H9 (cell line): ENCODE measurements at regions not wholly inside any gene's neighbourhood (a gene's known extent, or its start where the extent isn't known, plus 50 kb on each side); places are given as distances from the start of the nearest gene placed in this dataset.

Source experiments
- DNase-seq: peaks from one replicate; pipeline ENCODE4 v3.0.0-alpha.2; 2017
- H2AFZ ChIP-seq: one replicate; pipeline ENCODE4 v1.6.1; 2013; ENCODE audit warnings: mild to moderate bottlenecking, low read length, control low read depth, moderate library complexity
- H2AK5ac ChIP-seq: 2 replicates; pipeline ENCODE4 v1.6.1; 2013; ENCODE audit warnings: low read length, control low read depth, mixed read lengths; ENCODE audit not compliant: insufficient read length
- H2BK120ac ChIP-seq: one replicate; pipeline ENCODE4 v1.6.1; 2013; ENCODE audit warnings: low read depth, mild to moderate bottlenecking, low read length, control low read depth, inconsistent platforms; ENCODE audit not compliant: poor library complexity, severe bottlenecking
- H2BK12ac ChIP-seq: 2 replicates; pipeline ENCODE4 v1.6.1; 2013; ENCODE audit warnings: low read length, control low read depth, mixed read lengths, low read depth; ENCODE audit not compliant: insufficient read length
- H2BK15ac ChIP-seq: 2 replicates; pipeline ENCODE4 v1.6.1; 2013; ENCODE audit warnings: low read depth, low read length, control low read depth
- H2BK20ac ChIP-seq: one replicate; pipeline ENCODE4 v1.6.1; 2013; ENCODE audit warnings: low read depth, mild to moderate bottlenecking, low read length, control low read depth, inconsistent platforms; ENCODE audit not compliant: poor library complexity, severe bottlenecking
- H2BK5ac ChIP-seq: 2 replicates; pipeline ENCODE4 v1.6.1; 2013; ENCODE audit warnings: low read length, control low read depth, mixed read lengths; ENCODE audit not compliant: insufficient read length
- H3K14ac ChIP-seq: 2 replicates; pipeline ENCODE4 v1.6.1; 2013; ENCODE audit warnings: low read length, control low read depth; ENCODE audit not compliant: insufficient read depth
- H3K18ac ChIP-seq: 2 replicates; pipeline ENCODE4 v1.6.1; 2013; ENCODE audit warnings: low read depth, mild to moderate bottlenecking, mixed read lengths, low read length, control low read depth; ENCODE audit not compliant: insufficient read length
- H3K23ac ChIP-seq: 2 replicates; pipeline ENCODE4 v1.6.1; 2013; ENCODE audit warnings: low read length, control low read depth, mixed read lengths, low read depth; ENCODE audit not compliant: insufficient read length
- H3K23me2 ChIP-seq: 2 replicates; pipeline ENCODE4 v1.6.1; 2013; ENCODE audit warnings: low read depth, mild to moderate bottlenecking, mixed read lengths, low read length, control low read depth; ENCODE audit not compliant: insufficient read length, poor library complexity, severe bottlenecking
- H3K27ac ChIP-seq: 2 replicates; pipeline ENCODE4 v1.5.1; 2013; ENCODE audit warnings: low read length, control low read depth, mixed read lengths, low read depth; ENCODE audit not compliant: insufficient read length
- H3K27me3 ChIP-seq: 2 replicates; pipeline ENCODE4 v1.6.1; 2013; ENCODE audit warnings: low read length, control low read depth, inconsistent platforms; ENCODE audit not compliant: insufficient read depth
- H3K4ac ChIP-seq: 2 replicates; pipeline ENCODE4 v1.6.1; 2013; ENCODE audit warnings: low read depth, mild to moderate bottlenecking, control low read depth, inconsistent platforms, low read length, moderate library complexity
- H3K4me1 ChIP-seq: 2 replicates; pipeline ENCODE4 v1.6.1; 2013; ENCODE audit warnings: low read length, control low read depth, inconsistent platforms; ENCODE audit not compliant: insufficient read depth
- H3K4me2 ChIP-seq: 2 replicates; pipeline ENCODE4 v1.6.1; 2013; ENCODE audit warnings: low read length, control low read depth, mixed read lengths; ENCODE audit not compliant: insufficient read length, insufficient read depth
- H3K56ac ChIP-seq: 2 replicates; pipeline ENCODE4 v1.6.1; 2013; ENCODE audit warnings: low read depth, mild to moderate bottlenecking, mixed read lengths, low read length, control low read depth; ENCODE audit not compliant: insufficient read length
- H3K79me1 ChIP-seq: 2 replicates; pipeline ENCODE4 v1.6.1; 2013; ENCODE audit warnings: low read depth, mild to moderate bottlenecking, moderate library complexity, low read length, control low read depth, inconsistent platforms; ENCODE audit not compliant: insufficient read depth, poor library complexity, severe bottlenecking
- H3K79me2 ChIP-seq: 2 replicates; pipeline ENCODE4 v1.6.1; 2013; ENCODE audit warnings: low read length, control low read depth, inconsistent platforms; ENCODE audit not compliant: insufficient read depth
- H3K9ac ChIP-seq: 2 replicates; pipeline ENCODE4 v1.6.1; 2013; ENCODE audit warnings: low read length, control low read depth, mixed read lengths; ENCODE audit not compliant: insufficient read length; ENCODE audit errors: extremely low read depth
- H3K9me3 ChIP-seq: one replicate; pipeline ENCODE4 v1.6.1; 2013; ENCODE audit warnings: low read depth, low read length, inconsistent platforms; ENCODE audit not compliant: control insufficient read depth
- H3T11ph ChIP-seq: one replicate; pipeline ENCODE4 v1.6.1; 2013; ENCODE audit warnings: mild to moderate bottlenecking, low read length, control low read depth, inconsistent platforms
- H4K20me1 ChIP-seq: one replicate; pipeline ENCODE4 v1.6.1; 2013; ENCODE audit not compliant: control insufficient read depth, insufficient read length, insufficient read depth
- H4K5ac ChIP-seq: 2 replicates; pipeline ENCODE4 v1.6.1; 2013; ENCODE audit warnings: low read depth, mild to moderate bottlenecking, mixed read lengths, low read length, control low read depth; ENCODE audit not compliant: insufficient read length
- H4K8ac ChIP-seq: replicated peaks from 2 replicates; pipeline ENCODE4 v1.6.1; 2013; ENCODE audit warnings: low read length, control low read depth, mixed read lengths, low read depth; ENCODE audit not compliant: insufficient read length
- H4K91ac ChIP-seq: 2 replicates; pipeline ENCODE4 v1.6.1; 2013; ENCODE audit warnings: low read depth, mild to moderate bottlenecking, moderate library complexity, mixed read lengths, low read length, control low read depth; ENCODE audit not compliant: insufficient read length
- H3K27ac Mint-ChIP-seq, 3 experiments: 2 replicates in 2 of 3; 3 replicates in 1 of 3; pipeline ENCODE4 v1.8.0; 2020 to 2021; ENCODE audit warnings: mixed read lengths in 3 of 3, mild to moderate bottlenecking in 1 of 3, moderate library complexity in 1 of 3
- H3K27me3 Mint-ChIP-seq: 2 replicates; pipeline ENCODE4 v1.8.0; 2021; ENCODE audit warnings: low read depth, mild to moderate bottlenecking, moderate library complexity, mixed read lengths
- H3K36me3 Mint-ChIP-seq, 3 experiments: 2 replicates in 2 of 3; 3 replicates in 1 of 3; pipeline ENCODE4 v1.8.0; 2020 to 2021; ENCODE audit warnings: low read depth in 3 of 3, mixed read lengths in 3 of 3; ENCODE audit not compliant: insufficient read depth in 1 of 3
- H3K4me1 Mint-ChIP-seq, 2 experiments: 2 replicates each; pipeline ENCODE4 v1.8.0; 2020; ENCODE audit warnings: mixed read lengths in 2 of 2
- H3K4me3 Mint-ChIP-seq, 2 experiments: 2 replicates in 1 of 2; 3 replicates in 1 of 2; pipeline ENCODE4 v1.8.0; 2020 to 2021; ENCODE audit warnings: mild to moderate bottlenecking in 2 of 2, mixed read lengths in 2 of 2, moderate library complexity in 1 of 2
- H3K9me3 Mint-ChIP-seq, 2 experiments: 2 replicates in 1 of 2; 3 replicates in 1 of 2; pipeline ENCODE4 v1.8.0; 2020; ENCODE audit warnings: mild to moderate bottlenecking in 2 of 2, mixed read lengths in 2 of 2, moderate library complexity in 1 of 2
- CTCF ChIP-seq: fragments of 200-600 bp; sonication (generic); conservative IDR thresholded peaks from 3 replicates; pipeline ENCODE4 v1.8.0; 2021; ENCODE audit warnings: antibody characterized with exemption, mild to moderate bottlenecking
- WGBS: extraction: QIAGEN DNeasy Blood & Tissue Kit; methylation state at CpG from one replicate; pipeline ENCODE4 v1.1.7; 2013; ENCODE audit warnings: missing lambda C conversion rate, low lambda C conversion rate, mixed read lengths; ENCODE audit not compliant: insufficient read length; ENCODE audit errors: extremely low coverage; 5-methylcytosine and 5-hydroxymethylcytosine counted together

- Histone ChIP-seq H2AFZ (no peak overlapping the region), H3K4me2 (no peak overlapping the region), H2BK20ac (no peak overlapping the region), H2BK5ac (no peak overlapping the region), H3K14ac (no peak overlapping the region), H3K23ac (no peak overlapping the region), H3K9ac (no peak overlapping the region), H4K20me1 (no peaks in the 10 kb centered on the region), H2BK12ac (no peak overlapping the region), H3K27me3 (no peaks in the 10 kb centered on the region), H3K79me1 (no peaks in the 10 kb centered on the region), H3T11ph (no peak overlapping the region), H3K79me2 (no peaks in the 10 kb centered on the region), H4K91ac (no peak overlapping the region), H4K8ac (no peak overlapping the region), H3K23me2 (no peaks in the 10 kb centered on the region), H3K4me1 (no peaks in the 10 kb centered on the region; the same call in 1 of the 2 replicates), H3K56ac (no peak overlapping the region), H4K5ac (no peak overlapping the region), H2BK120ac (no peak overlapping the region), H3K27ac (no peak overlapping the region), H3K18ac (no peak overlapping the region), H2BK15ac (no peak overlapping the region), H3K9me3 (no peaks in the 10 kb centered on the region), H2AK5ac (no peak overlapping the region), H3K4ac (no peak overlapping the region)
- H3K4me3 Mint-ChIP-seq, result no peak overlapping the region
- DNase-seq, result no peak
- H3K4me1 Mint-ChIP-seq, result peaks cover 8 to 9% of the 10 kb centered on the region in 2 experiments
- WGBS, result no CpG with 5 or more reads among the region's 2 CpGs
- H3K36me3 Mint-ChIP-seq, result no peaks in the 10 kb centered on the region
- H3K9me3 Mint-ChIP-seq, result no peaks in the 10 kb centered on the region
- no peak for TF ChIP-seq CTCF
- no peaks in the 10 kb centered on the region for H3K27me3 Mint-ChIP-seq
- no peak overlapping the region for H3K27ac Mint-ChIP-seq
Observed at GRCh38 chr3:152930516-152930915, 95.6 kb downstream of the P2RY1 start.
